ENCODE measurements at regions not wholly inside any gene's neighbourhood (a gene's known extent, or its start where the extent isn't known, plus 50 kb on each side); places are given as distances from the start of the nearest gene placed in this dataset.

GRCh38 chr2:529852-530251 is 147.4 kb downstream of the TMEM18 start:
- intact Hi-C loops (cut with micrococcal nuclease): loop anchor here (1.0 to 2.0 kb wide), 3 partner anchors 107 to 1016 kb away; no protein-coding TSS in a partner anchor
- BruUV-seq (replicated peaks): no TSS peak
- POLR2A ChIA-PET: interaction anchor here (0.8 kb wide), 1 partner anchor 11 kb away, joined by 3 read pairs; no protein-coding TSS in a partner anchor

More at GRCh38 chr2:529852-530251, 147.4 kb downstream of the TMEM18 start:
- ATAC-seq (no peak), DNase-seq (ENCODE audit: low read depth, low spot score) (no peak)
- Histone ChIP-seq H4K20me1 (ENCODE audit: insufficient read depth) (no peaks in the 10 kb centered on the region), H3K27me3 (ENCODE audit: insufficient read depth, low read length) (no peaks in the 10 kb centered on the region), H3K79me2 (ENCODE audit: insufficient read depth, low read length) (no peaks in the 10 kb centered on the region), H3K4me2 (ENCODE audit: low read length) (no peak overlapping the region), H3K4me1 (ENCODE audit: control insufficient read depth in 1 of 2, insufficient read depth in 2 of 2, low read length in 2 of 2) (0 out of 4 replicates have a peak, but pooled peaks cover 2 to 4% of the 10 kb centered on the region in 2 experiments), H3K27ac (ENCODE audit: low read depth, low read length) (no peak overlapping the region), H3K4me3 (replicated peaks in 1 of 2; ENCODE audit: low read depth in 1 of 2, low read length in 2 of 2) (no peak overlapping the region), H3K36me3 (ENCODE audit: control insufficient read depth in 1 of 2, insufficient read depth in 2 of 2, low read length in 2 of 2) (no peaks in the 10 kb centered on the region), H2AFZ (ENCODE audit: low read depth, low read length, poor library complexity, severe bottlenecking) (no peak overlapping the region), H3K9me2 (ENCODE audit: insufficient read depth) (no peaks in the 10 kb centered on the region), H3K9me3 (ENCODE audit: control insufficient read depth in 1 of 2, insufficient read depth in 1 of 2, low read depth in 1 of 2, low read length in 2 of 2) (no peaks in the 10 kb centered on the region), H3K9ac (ENCODE audit: low read length) (no peak overlapping the region)
- CTCF ChIA-PET: interaction anchor here (0.6 to 2.3 kb wide), 13 partner anchors 11 to 1021 kb away, joined by 3 to 19 read pairs (median 4); no protein-coding TSS in a partner anchor
- no peak for TF ChIP-seq ATF3 (IDR thresholded peaks at IDR 0.05)
- TF ChIP-seq JUND (IDR thresholded peaks at IDR 0.05): no peak
- no peak for TF ChIP-seq SRF (IDR thresholded peaks at IDR 0.05; ENCODE audit: low read depth)
- no peak for TF ChIP-seq ZNF274 (IDR thresholded peaks at IDR 0.05; ENCODE audit: low read depth, low read length)
- no peak for TF ChIP-seq CBX3 (IDR thresholded peaks at IDR 0.05; ENCODE audit: low read depth)
- no peak for TF ChIP-seq EZH2phosphoT487 (IDR thresholded peaks at IDR 0.05; ENCODE audit: borderline replicate concordance)
- no peak for TF ChIP-seq ZFX (IDR thresholded peaks at IDR 0.05)
- TF ChIP-seq YY1 (IDR thresholded peaks at IDR 0.05; ENCODE audit: extremely low read depth, insufficient replicate concordance, low read depth, low read length): no peak
- TF ChIP-seq EZH2 (IDR thresholded peaks at IDR 0.05): no peak
- TF ChIP-seq MAX (IDR thresholded peaks at IDR 0.05): no peak
- TF ChIP-seq, protein P1, sequence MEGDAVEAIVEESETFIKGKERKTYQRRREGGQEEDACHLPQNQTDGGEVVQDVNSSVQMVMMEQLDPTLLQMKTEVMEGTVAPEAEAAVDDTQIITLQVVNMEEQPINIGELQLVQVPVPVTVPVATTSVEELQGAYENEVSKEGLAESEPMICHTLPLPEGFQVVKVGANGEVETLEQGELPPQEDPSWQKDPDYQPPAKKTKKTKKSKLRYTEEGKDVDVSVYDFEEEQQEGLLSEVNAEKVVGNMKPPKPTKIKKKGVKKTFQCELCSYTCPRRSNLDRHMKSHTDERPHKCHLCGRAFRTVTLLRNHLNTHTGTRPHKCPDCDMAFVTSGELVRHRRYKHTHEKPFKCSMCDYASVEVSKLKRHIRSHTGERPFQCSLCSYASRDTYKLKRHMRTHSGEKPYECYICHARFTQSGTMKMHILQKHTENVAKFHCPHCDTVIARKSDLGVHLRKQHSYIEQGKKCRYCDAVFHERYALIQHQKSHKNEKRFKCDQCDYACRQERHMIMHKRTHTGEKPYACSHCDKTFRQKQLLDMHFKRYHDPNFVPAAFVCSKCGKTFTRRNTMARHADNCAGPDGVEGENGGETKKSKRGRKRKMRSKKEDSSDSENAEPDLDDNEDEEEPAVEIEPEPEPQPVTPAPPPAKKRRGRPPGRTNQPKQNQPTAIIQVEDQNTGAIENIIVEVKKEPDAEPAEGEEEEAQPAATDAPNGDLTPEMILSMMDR (IDR thresholded peaks at IDR 0.05 in 2 of 3, conservative IDR thresholded peaks at IDR 0.05 in 1 of 3; ENCODE audit: borderline replicate concordance in 1 of 3, insufficient read depth in 1 of 3, low read depth in 2 of 3, low read length in 2 of 3): no peak
- no peak for TF ChIP-seq POLR2AphosphoS5 (IDR thresholded peaks at IDR 0.05; ENCODE audit: low read depth, low read length)
- no peak for TF ChIP-seq RAD21 (IDR thresholded peaks at IDR 0.05; ENCODE audit: low read depth)
- TF ChIP-seq REST (IDR thresholded peaks at IDR 0.05; ENCODE audit: low read depth): no peak
- no peak for TF ChIP-seq SIN3A (IDR thresholded peaks at IDR 0.05; ENCODE audit: low read depth)
- RAD21 ChIA-PET (ENCODE audit: low non-redundant PET in 1 of 2, low total read pairs in 2 of 2, uncharacterized antibody in 2 of 2, unreplicated experiment in 2 of 2): interaction anchor here (0.7 to 1.1 kb wide), 2 partner anchors 105 to 106 kb away, joined by 3 to 4 read pairs; no protein-coding TSS in a partner anchor

All from HCT116 (cell line).